Right cardiac atrium (tissue), 5 donors: ENCODE measurements at regions not wholly inside any gene's neighbourhood (a gene's known extent, or its start where the extent isn't known, plus 50 kb on each side); places are given as distances from the start of the nearest gene placed in this dataset.
A peak's percentile ranks its signal among the peaks of the same experiment; 100 is the strongest.
"Not testable (repeated sequence)": the region's sequence is repeated elsewhere in the genome, so short reads cannot be mapped to it uniquely, and the experiment has no call there.

ENCODE experiments used
- ATAC-seq, 2 donors: fragments of 200-7000 bp; cut with Tn5 transposase; one replicate each; pipeline versions ENCODE4 v1.8.0 to v1.9.1; 2020; ENCODE audit warnings: moderate library complexity in 2 of 2, mild to moderate bottlenecking in 1 of 2
- DNase-seq, 3 donors: peaks; one replicate each; pipeline ENCODE4 v3.0.0-alpha.2; 2020
- H3K27ac ChIP-seq: one replicate; pipeline ENCODE4 v1.5.1; 2013; ENCODE audit warnings: mild to moderate bottlenecking, low read length, control low read depth, moderate library complexity
- H3K27me3 ChIP-seq: one replicate; pipeline ENCODE4 v1.6.1; 2013; ENCODE audit not compliant: control insufficient read depth, insufficient read depth
- H3K4me1 ChIP-seq: one replicate; pipeline ENCODE4 v1.6.1; 2013; ENCODE audit warnings: low read length; ENCODE audit not compliant: control insufficient read depth, insufficient read depth
- H3K4me3 ChIP-seq: one replicate; pipeline ENCODE4 v1.5.1; 2013; ENCODE audit warnings: low read length, control low read depth
- H3K9me3 ChIP-seq: one replicate; pipeline ENCODE4 v1.6.1; 2013; ENCODE audit warnings: low read length; ENCODE audit not compliant: control insufficient read depth
- WGBS: extraction: QIAGEN DNeasy Blood & Tissue Kit; methylation state at CpG from one replicate; pipeline ENCODE4 v1.1.7; 2013; 5-methylcytosine and 5-hydroxymethylcytosine counted together
- intact Hi-C, 4 donors: fragments of 100-400 bp; cut with DNase I; formaldehyde crosslinking; loops; one replicate each; pipeline versions ENCODE4 v1.11.0 to v1.14.0; 2022 to 2023
- donor health status: healthy with polysubstance abuse.
- donor health status: DM: no; HTN: yes; CAD: no.
- donor health status: DM: no; HTN: no; CAD: no.
- donor health status: DM: no; HTN: yes; CAD: no; lungs with severe emphysema.
- donor health status: DM: yes; HTN: yes; CAD: no.

GRCh38 chr19:28638445-28638844 lies 574.5 kb downstream of the UQCRFS1 start:
- Histone ChIP-seq H3K4me3 (no peak overlapping the region), H3K9me3 (no peaks in the 10 kb centered on the region), H3K27me3 (no peaks in the 10 kb centered on the region), H3K27ac (no peak overlapping the region), H3K4me1 (no peaks in the 10 kb centered on the region)
- intact Hi-C loops, result loop anchor here in 1 of 4 donors (10.0 kb wide), 1 partner anchor 174 kb away; no protein-coding TSS in a partner anchor
- ATAC-seq (no peak), DNase-seq (no peak)
- WGBS, result 73% methylated on average over 4 of the region's 4 CpGs

- H3K27me3 ChIP-seq, result no peaks in the 10 kb centered on the region
- H3K4me3 ChIP-seq, result no peak overlapping the region
- DNase-seq, result no peak
- WGBS, result 59% methylated on average over 5 of the region's 5 CpGs
- no peaks in the 10 kb centered on the region for H3K4me1 ChIP-seq
- H3K9me3 ChIP-seq, result no peaks in the 10 kb centered on the region
- ATAC-seq, result no peak
- H3K27ac ChIP-seq, result no peak overlapping the region
- intact Hi-C loops, result loop anchor here in 1 of 4 donors (10.0 kb wide), 1 partner anchor 172 kb away; no protein-coding TSS in a partner anchor
Observed at GRCh38 chr19:28636706-28637105, 576.2 kb downstream of the UQCRFS1 start.

GRCh38 chr19:28636016-28636629 lies 576.8 kb downstream of the UQCRFS1 start:
- no peak overlapping the region for H3K4me3 ChIP-seq
- 73% methylated on average over 5 of the region's 5 CpGs for WGBS
- intact Hi-C loops, result loop anchor here in 1 of 4 donors (10.0 kb wide), 1 partner anchor 171 kb away; no protein-coding TSS in a partner anchor
- no peaks in the 10 kb centered on the region for H3K9me3 ChIP-seq
- H3K27me3 ChIP-seq, result no peaks in the 10 kb centered on the region
- ATAC-seq (no peak), DNase-seq (no peak)
- H3K4me1 ChIP-seq, result no peaks in the 10 kb centered on the region
- no peak overlapping the region for H3K27ac ChIP-seq

GRCh38 chr19:28634837-28635236 lies 578.1 kb downstream of the UQCRFS1 start:
- no peak overlapping the region for H3K27ac ChIP-seq
- intact Hi-C loops, result loop anchor here in 1 of 4 donors (10.0 kb wide), 1 partner anchor 170 kb away; no protein-coding TSS in a partner anchor
- 71% methylated on average over 1 of the region's 1 CpG for WGBS
- ATAC-seq, result no peak
- H3K4me1 ChIP-seq, result no peaks in the 10 kb centered on the region
- H3K27me3 ChIP-seq, result no peaks in the 10 kb centered on the region
- no peak for DNase-seq
- H3K9me3 ChIP-seq, result no peaks in the 10 kb centered on the region
- no peak overlapping the region for H3K4me3 ChIP-seq

- Histone ChIP-seq H3K27me3 (no peaks in the 10 kb centered on the region), H3K4me3 (no peak overlapping the region), H3K4me1 (no peaks in the 10 kb centered on the region), H3K27ac (no peak overlapping the region), H3K9me3 (no peaks in the 10 kb centered on the region)
- ATAC-seq (no peak), DNase-seq (no peak)
- intact Hi-C loops, result loop anchor here in 1 of 4 donors (10.0 kb wide), 1 partner anchor 169 kb away; no protein-coding TSS in a partner anchor
Observed at GRCh38 chr19:28634019-28634328, 579.0 kb downstream of the UQCRFS1 start.

- 38% methylated on average over 8 of the region's 8 CpGs for whole genome bisulfite sequencing
- H3K27me3 ChIP-seq, result no peaks in the 10 kb centered on the region
- ATAC-seq, result peak in 1 of 2 donors; percentile 36
- DNase-seq, result no peak
- no peaks in the 10 kb centered on the region for H3K4me1 ChIP-seq
- no peak overlapping the region for H3K4me3 ChIP-seq
- H3K27ac ChIP-seq, result no peak overlapping the region
- intact Hi-C loops, result loop anchor here in 1 of 4 donors (10.0 kb wide), 1 partner anchor 169 kb away; no protein-coding TSS in a partner anchor
- no peaks in the 10 kb centered on the region for H3K9me3 ChIP-seq
Observed at GRCh38 chr19:28633319-28634018, 579.5 kb downstream of the UQCRFS1 start.

GRCh38 chr19:28632371-28633080 lies 580.4 kb downstream of the UQCRFS1 start:
- Histone ChIP-seq H3K4me1 (no peaks in the 10 kb centered on the region), H3K27me3 (no peaks in the 10 kb centered on the region), H3K27ac (no peak overlapping the region), H3K9me3 (no peaks in the 10 kb centered on the region), H3K4me3 (no peak overlapping the region)
- intact Hi-C loops, result loop anchor here in 1 of 4 donors (10.0 kb wide), 1 partner anchor 168 kb away; no protein-coding TSS in a partner anchor
- DNase-seq, result no peak
- no peak for ATAC-seq
- 79% methylated on average over 7 of the region's 7 CpGs for WGBS

GRCh38 chr19:28631961-28632360 lies 581.0 kb downstream of the UQCRFS1 start:
- Histone ChIP-seq H3K4me1 (no peaks in the 10 kb centered on the region), H3K27ac (no peak overlapping the region), H3K9me3 (no peaks in the 10 kb centered on the region), H3K4me3 (no peak overlapping the region), H3K27me3 (no peaks in the 10 kb centered on the region)
- ATAC-seq (no peak), DNase-seq (no peak)
- 80% methylated on average over 6 of the region's 6 CpGs for WGBS
- intact Hi-C loops, result loop anchor here in 1 of 4 donors (10.0 kb wide), 1 partner anchor 167 kb away; no protein-coding TSS in a partner anchor

- Histone ChIP-seq H3K9me3 (no peaks in the 10 kb centered on the region), H3K4me3 (no peak overlapping the region), H3K27ac (no peak overlapping the region), H3K27me3 (no peaks in the 10 kb centered on the region), H3K4me1 (no peaks in the 10 kb centered on the region)
- ATAC-seq (no peak), DNase-seq (no peak)
- intact Hi-C loops, result no loop called here
- WGBS, result 80% methylated on average over 1 of the region's 1 CpG
Observed at GRCh38 chr19:28627669-28628068, 585.3 kb downstream of the UQCRFS1 start.

GRCh38 chr19:28626407-28626806 lies 586.5 kb downstream of the UQCRFS1 start:
- H3K27ac ChIP-seq, H3K4me1 ChIP-seq, DNase-seq, H3K27me3 ChIP-seq, H3K4me3 ChIP-seq, H3K9me3 ChIP-seq, intact Hi-C loops, ATAC-seq: not testable (repeated sequence)
- WGBS, result 86% methylated on average over 2 of the region's 2 CpGs
